CD4-positive, alpha-beta T cell treated with Interleukin-6 at 100 ng/mL for 8 hours (primary cell): ENCODE measurements at regions not wholly inside any gene's neighbourhood (a gene's known extent, or its start where the extent isn't known, plus 50 kb on each side); places are given as distances from the start of the nearest gene placed in this dataset.
"Not testable (repeated sequence)": the region's sequence is repeated elsewhere in the genome, so short reads cannot be mapped to it uniquely, and the experiment has no call there.

Experiments used
- DNase-seq: peaks from one replicate; pipeline ENCODE4 v3.0.0-alpha.2; 2020; ENCODE audit warnings: mixed read lengths, low spot score

DNA sequence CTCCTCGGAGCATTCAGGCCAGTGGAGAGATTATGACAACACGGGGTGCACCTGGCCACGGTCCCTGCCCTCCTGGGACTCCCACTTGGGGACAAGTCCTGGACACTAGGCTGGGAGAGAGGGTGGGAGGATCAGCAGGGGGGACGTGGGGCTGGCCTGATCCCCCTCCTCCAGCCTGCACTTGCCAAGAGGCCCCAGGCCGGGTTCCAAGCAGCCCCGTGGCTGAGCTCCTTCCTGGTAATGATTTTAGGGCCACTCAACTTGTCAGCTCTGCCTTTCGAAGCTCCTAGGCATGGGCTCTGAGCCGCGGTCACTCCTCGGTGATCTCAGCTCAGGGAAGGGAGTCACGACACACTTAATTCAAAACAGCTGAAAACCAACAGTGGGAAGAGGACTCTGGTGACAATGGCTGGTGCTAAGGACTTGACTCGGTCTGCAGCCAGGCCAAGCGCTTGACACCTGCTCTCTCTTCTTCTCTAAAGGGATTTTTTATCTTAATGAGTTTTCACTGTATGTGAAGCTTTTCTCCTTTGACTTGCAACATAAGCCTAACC lies 161.7 kb downstream of the BMP7 start:
- no peak for DNase-seq

DNA sequence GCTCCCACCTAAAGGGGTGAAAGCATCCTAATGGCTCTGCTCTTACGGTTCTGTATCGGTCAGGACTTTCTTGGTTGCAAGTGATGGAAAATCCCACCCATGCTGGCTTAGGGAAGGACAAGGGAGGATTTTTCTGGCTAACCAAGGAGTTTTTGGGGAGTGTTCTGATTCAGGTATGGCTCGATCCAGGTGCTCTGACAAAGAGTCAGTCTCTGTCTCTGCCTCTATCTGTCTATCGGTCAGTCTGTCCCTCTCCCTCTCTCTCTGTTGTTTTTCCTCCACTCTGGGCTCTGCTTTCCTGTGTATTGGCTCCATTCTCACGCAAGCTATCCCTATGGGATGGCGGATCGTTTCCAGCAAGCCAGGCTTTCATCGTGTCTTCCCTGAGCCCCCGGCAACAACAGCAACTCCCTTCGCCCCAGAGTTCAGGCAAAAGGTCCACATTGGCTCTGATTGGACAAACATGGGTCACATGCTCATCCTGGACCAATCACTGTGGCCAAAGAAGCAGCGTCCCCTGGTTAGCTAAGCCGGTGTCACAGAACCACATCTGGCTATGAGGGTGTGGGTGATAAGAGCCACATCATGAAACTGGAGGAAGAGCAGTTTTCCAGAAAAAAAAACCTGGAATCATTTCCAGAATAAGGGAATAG lies 160.3 kb downstream of the BMP7 start:
- no peak for DNase-seq

DNA sequence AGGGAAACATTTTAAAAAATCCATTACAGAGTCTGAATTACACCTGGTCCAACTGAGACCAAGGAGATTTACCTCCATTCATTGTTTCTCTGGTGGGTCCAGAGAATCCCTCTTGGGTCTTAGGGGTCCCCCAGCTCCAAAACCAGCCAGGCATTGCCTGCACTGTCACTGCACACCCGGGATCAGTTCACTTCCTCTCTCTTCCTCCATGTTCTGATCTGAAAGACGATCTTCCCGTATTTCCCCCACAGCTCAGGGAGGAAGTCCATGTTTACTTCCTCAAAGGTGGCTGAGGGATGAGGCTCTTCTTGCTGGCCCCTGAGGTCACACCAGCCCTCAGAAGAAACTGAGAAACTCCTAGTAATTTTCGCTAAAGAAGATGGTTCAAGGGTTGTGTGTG lies 159.7 kb downstream of the BMP7 start:
- DNase-seq, result no peak

DNA sequence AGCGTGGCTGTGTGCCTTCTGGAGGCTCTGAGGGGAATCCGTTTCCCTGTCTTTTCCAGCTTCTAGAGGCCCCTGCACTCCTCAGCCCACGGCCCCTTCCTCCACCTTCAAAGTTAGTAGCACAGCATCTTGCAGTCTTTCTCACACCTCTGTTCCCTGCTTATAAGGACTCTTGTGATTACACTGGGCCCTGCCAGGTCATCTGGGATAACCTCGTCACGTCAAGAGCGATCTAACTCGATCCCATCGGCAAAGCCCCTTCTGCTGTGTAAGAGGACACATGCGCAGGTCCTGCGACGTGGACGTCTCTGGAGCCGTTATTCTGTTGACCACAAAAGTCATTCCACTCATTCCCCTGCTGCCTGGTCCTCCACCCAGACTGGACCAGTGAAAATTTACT lies 159.2 kb downstream of the BMP7 start:
- no peak for DNase-seq

DNA sequence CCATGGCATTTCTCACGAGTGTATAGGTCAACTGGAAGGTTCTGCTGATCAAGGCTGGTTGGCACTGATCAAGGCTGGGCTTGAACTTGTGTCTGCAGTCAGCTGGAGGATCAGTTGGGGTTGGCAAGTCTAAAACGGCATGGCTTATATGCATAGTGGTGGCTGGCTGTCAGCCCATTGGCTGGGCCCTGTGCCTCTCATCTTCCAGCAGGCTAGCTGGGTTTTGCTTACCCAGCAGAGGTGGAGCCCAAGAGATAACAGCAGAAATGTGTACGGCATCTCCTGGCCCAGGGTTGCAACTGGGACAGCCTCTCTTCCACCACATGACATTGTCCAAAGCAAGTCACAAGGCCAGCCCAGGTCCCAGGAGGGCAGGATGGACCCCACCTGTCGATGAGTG lies 158.2 kb downstream of the BMP7 start:
- DNase-seq, result no peak

DNA sequence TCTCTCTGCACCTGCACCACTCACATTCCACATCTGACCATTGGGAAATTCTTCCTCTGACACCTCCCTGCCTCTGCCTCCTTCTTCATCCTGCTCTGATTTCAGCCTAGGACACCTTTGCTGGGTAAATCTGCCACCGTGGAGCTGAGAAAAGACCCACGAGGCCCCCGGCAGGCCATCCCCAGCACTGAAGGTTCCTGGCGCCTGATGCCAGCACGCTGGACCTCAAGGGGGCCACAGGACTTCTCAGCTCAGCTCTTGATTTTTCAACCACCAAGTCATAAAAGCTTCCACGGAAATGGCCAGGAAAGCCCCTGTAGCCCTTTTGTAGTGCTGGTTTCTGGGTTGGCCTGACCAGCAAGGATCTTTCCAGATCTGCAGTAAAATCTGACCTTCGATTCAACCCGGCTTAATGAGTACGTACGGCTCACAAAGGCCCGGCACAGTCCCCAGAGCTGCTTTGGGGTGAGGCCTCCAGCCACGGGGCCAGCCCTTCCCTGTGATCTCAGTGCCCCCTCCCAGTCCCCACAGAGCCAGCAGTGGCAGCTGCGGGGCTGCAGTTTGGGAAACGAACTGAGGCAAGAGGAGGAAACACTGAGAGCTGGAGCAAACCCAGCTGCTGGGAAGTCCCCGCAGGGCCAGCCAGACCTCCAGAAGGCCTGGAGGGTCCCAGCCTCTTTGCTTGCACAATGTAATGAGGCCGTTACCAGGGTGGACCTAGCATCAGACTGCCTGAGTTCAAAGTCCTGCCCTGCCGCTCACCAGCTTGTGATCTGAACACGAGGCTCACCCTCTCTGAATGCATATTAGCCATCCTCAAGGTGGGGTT lies 157.5 kb downstream of the BMP7 start:
- DNase-seq, result no peak

DNA sequence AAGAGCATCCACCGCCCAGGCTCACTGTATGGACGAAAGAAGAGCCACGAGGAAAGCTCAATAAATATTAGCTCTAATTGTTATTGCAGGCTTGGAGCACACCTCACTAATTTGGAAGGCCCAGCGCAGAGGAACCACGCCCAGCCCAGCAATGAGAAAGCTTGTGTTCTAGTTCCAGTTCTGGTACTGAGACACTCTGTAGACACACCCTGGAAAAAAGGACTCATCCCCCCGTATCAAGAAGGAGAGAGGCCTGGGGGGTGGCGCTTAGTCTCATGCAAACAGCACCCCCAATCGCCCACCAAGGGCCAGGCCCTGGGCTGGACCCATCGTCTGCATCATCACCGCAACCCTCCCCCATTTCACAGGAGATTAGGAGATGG lies 156.9 kb downstream of the BMP7 start:
- no peak for DNase-seq

DNA sequence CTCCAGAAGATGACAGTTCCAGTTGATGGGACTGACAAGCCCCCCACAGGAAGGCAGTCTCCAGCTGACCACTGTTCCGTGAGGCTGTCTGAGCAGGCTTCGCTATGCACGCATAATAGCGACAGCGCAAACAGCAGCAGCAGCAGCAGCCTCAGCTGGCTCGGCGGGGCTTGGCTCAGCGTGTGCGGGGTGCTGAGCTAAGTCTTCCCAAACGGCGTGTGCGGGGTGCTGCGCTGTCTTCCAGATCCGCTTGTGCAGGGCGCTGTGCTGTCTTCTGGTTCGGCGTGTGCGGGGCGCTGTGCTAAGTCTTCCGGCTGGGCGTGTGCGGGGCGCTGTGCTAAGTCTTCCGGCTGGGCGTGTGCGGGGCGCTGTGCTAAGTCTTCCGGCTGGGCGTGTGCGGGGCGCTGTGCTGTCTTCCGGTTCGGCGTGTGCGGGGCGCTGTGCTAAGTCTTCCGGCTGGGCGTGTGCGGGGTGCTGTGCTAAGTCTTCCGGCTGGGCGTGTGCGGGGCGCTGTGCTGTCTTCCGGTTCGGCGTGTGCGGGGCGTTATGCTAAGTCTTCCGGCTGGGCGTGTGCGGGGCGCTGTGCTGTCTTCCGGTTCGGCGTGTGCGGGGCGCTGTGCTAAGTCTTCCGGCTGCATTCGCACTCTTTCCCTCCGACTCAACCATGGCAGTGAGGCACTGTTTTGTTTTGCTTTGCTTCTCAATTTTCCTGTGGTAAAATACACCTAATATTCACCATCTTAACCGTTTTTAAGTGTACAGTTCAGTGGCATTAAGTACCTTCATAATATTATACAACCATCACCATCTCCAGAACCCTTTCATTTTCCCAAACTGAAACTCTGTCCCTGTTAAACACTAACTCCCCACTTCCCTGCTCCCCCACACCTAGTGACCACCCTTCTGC lies 156.1 kb downstream of the BMP7 start:
- not testable (repeated sequence) for DNase-seq

DNA sequence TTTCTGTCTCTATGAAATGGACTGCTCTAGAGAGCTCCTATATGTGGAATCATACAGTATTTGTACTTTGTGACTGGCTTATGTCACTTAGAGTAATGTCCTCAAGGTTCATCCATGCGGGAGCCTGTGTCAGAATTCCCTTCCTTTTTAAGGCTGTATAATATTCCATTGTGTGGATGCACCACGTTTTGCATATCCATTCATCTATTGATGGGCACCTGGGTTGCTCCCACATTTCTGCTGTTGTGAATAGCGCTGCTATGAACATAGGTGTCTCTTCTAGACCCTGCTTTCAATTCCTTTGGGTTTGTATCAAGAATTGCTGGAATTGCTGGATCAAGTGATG lies 155.4 kb downstream of the BMP7 start:
- DNase-seq, result no peak

DNA sequence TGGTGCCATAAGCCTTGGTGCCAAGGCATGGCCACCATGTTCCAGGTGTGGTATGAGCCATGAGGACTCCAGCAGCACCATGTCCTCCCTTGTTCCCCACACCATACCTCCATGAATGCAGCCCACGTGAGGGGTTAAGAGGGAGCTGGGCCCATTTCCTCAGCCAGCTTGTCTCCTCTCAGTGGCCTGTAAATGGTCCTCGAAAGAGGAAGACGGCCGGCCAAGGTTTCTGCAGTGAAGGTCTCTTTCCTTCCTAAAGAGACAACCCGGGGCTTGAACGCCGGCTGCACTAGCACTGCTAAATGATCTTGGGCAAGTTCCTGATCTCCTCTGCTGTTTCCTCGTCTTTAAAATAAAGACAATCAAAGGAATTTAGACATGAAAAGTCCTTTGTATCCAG lies 154.0 kb downstream of the BMP7 start:
- DNase-seq, result no peak

DNA sequence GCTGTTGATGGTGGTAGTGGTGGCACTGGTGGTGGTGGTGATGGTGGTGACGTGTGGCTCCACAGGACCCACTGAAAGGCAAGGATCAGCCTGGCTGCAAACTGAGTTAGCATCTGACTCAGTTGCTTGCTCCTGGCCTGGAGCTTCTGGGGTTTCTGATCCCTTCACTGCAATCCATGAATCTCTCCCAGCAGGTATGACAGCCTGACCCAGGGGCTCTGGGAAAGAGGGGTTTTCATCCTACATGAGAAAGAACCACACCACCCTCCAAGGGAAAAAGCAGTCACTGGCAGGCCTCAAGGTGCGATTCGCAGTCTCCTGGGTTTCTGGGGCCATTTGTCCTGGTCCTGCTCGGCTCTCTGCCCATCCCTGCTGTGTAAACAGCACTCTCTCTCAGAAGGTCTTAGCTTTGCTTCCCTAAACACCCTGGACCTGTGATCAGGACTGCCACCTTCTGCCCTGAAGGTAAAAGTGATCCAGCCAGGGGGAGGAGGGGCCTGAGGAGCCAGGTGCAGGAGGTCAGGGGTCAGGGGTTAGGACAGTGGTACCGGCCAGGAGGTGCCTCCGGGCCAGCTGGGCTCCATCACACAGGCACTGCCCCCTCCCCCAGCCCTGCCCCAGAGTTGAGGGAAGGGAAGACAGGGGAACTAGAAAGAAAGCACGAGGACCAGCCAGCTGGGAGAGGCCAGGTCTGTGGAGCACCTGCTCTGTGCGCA lies 152.0 kb downstream of the BMP7 start:
- DNase-seq, result no peak

DNA sequence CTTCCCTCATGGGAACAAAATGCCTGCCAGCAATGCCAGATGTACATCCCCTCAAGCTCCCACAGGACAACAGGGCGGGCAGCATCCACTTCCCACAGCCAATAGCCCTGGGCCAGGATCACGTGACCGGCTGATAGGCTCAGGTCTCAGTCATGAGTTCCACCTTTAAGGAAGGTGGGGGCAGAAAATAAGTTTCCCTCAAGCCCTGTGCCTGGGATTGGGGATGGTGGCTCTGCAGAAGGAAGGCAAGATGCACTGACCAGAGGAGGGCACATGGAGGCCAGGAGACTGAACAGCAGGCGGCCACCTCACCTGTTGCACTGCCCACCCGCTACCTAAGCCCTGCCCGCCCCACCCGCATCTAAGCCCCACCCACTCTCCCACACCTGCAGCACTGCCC lies 149.1 kb downstream of the BMP7 start:
- no peak for DNase-seq

DNA sequence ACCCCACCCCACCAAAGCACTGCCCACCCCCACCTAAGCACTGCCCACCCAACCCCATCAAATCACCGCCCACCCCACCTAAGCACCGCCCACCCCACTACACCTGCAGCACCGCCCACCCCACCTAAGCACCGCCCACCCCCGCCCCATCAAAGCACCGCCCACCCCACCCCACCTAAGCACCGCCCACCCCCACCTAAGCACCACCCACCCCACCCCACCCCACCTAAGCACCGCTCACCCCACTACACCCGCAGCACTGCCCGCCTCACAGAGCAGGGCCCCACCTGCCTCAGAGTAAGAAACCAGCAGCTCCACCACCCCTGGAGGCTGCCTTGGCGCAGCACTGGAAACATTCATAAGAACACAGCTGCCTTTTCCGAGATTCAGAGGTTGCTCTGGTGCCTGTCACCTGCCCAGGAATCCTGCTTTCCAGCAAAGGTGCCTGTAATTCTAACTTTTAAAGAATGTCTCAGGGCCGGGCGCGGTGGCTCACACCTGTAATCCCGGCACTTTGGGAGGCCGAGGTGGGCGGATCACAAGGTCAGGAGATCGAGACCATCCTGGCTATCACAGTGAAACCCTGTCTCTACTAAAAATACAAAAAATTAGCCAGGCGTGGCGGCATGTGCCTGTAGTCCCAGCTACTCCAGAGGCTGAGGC lies 148.2 kb downstream of the BMP7 start:
- DNase-seq, result no peak
